H4 (cell line): ENCODE measurements at regions not wholly inside any gene's neighbourhood (a gene's known extent, or its start where the extent isn't known, plus 50 kb on each side); places are given as distances from the start of the nearest gene placed in this dataset.
"Not testable (repeated sequence)": the region's sequence is repeated elsewhere in the genome, so short reads cannot be mapped to it uniquely, and the experiment has no call there.

ENCODE experiments used
- DNase-seq: peaks from one replicate; pipeline ENCODE4 v3.0.0-alpha.2; 2015; ENCODE audit warnings: low spot score

DNA sequence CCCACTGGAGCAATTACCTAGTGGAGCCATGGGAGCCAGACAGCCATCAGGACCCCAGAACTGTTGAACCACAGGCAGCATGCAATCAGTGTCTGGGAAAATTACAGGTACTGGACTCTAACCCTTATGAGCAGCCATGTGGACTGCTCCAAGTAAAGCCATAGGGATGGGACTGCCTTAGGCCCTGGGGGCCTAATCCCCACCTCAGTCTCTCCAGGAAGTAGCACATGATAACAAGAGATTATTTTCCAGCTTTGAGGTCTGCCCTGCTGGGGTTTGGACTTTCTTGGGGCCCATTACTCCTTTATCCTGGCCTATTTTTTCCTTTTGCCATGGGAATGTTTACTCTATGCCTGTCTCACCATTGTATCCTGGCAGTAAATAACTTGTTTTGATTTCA lies 226.8 kb downstream of the AEBP2 start:
- DNase-seq: no peak

DNA sequence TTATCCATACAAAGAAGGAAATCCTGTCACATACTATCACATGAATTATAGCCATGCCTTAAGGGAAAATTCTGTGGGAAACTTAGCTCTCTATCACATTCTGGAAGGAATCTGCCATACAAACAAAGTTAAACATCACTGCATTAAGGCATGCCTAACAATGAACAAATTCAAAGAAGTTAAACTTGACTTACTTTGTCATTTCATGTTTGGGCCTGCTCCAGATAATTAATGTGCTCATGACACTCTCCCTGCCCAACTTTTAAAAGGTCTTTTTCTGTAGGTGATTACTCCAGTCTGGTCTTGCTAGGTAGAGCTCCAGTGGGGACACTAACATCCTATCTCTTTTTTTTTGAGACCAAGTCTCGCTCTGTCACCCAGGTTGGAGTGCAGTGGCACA lies 230.5 kb downstream of the AEBP2 start:
- DNase-seq: no peak

DNA sequence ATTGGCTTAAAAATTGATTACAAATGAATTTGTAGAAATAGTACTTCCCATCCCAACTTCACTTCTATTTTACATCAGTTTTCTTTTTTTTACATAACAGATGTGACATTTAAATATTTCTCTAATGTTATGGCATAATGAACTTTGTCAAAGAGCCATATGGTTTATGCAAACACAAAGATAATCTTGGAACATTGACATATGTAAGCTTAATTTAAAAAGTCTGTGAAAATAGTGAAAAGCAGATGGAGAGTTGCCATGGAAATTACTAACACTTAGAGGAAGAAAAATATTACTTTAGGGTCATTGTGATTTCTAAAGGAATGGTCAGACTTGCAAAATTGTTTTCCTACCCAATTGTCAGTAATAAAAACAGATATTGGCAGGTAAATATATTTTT lies 232.4 kb downstream of the AEBP2 start:
- DNase-seq: no peak

DNA sequence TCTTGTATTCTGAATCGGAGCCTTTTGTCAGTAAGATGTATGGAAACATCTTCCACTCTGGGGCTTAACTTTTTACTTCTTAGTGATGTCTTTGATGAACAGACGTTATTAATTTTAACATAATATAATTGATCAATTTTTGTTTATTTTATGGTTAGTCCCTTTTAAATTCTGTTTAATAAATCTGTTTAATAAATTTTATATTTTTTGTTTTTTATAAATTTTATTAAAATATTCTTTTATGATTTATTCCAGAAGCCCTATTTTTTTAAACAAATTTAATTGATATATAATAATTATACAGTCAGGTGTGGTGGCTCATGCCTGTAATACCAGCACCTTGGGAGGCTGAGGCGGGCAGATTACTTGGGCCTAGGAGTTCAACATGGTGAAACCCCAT lies 235.1 kb downstream of the AEBP2 start:
- no peak for DNase-seq

DNA sequence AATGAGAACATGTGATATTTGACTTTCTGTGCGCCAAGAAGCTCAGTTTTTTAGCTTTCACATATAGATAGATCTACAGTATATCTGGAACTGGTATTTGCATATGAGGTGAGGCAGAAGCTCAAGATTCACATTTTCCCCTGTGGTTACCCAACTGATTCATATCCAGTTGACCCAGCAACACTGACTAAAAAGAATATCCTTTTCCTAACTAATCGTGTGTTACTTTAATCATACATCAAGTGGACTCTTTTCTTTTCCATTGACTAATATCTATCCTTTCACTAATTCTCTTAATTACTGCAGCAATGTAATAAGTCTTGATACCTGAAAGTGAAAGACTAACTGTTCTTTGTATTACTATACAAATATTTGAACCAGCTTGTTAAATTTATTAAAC lies 236.1 kb downstream of the AEBP2 start:
- no peak for DNase-seq

DNA sequence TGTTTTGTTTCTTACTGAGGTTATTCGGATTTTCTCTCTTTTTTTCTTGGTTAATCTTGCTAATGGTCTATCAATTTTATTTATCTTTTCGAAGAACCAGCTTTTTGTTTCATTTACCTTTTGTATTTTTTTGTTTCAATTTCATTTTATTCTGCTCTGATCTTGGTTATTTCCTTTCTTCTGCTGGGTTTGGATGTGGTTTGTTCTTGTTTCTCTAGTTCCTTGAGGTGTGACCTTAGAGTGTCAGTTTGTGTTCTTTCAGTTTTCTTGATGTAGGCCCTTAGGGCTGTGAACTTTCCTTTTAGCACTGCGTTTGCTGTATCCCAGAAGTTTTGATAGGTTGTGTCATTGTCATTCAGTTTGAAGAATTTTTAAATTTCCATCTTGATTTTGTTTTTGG lies 239.2 kb downstream of the AEBP2 start:
- not testable (repeated sequence) for DNase-seq

DNA sequence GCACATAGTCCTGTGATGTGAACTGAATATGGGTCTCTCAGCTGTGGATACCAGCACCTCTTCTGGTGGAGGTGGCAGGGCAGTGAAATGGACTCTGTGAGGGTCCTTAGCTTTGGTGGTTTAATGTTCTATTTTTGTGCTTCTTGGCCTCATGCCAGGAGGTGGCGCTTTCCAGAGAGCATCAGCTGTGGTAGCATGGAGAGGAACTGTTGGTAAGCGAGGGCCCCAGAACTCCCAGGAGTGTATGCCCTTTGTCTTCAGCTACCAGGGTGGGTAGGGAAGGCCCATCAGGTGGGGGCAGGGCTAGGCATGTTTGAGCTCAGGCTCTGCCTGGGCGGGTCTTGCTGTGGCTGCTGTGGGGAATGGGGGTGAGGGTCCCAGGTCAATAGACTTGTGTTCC lies 241.7 kb downstream of the AEBP2 start:
- no peak for DNase-seq

DNA sequence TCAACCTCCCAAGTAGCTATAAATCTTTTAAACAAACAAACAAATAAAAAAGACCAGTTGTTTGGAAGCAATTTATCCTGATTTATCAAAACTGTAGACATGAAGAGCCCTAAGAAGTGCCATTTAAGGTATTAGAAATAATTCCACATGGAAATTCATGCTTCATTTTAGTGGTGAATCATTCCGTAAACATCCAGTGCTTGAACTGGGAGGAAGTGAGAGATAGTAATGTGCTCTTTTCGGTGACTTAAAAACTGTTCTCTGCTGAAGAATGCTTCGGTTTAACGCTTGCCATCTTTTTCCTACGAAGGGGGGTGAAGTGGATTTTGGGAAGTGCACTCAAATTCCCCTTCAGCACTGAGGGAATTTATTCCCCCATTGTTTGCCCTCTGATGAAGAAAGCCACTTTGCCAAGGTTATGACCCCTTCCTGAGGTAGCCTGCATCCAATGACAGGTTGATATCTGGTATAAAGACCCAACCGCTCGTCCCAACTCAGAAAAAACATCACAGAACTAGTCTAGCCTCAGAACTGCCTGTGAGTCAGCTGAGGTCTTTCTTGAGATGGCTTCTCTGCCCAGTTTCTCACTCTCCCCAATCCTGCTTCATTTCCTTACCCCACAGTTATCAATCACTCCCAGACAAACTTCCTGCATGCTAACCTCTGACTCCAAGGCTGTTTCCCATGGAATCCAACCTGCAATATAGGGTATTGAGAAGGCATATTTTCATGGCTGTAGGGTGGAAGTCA lies 244.1 kb downstream of the AEBP2 start:
- no peak for DNase-seq

DNA sequence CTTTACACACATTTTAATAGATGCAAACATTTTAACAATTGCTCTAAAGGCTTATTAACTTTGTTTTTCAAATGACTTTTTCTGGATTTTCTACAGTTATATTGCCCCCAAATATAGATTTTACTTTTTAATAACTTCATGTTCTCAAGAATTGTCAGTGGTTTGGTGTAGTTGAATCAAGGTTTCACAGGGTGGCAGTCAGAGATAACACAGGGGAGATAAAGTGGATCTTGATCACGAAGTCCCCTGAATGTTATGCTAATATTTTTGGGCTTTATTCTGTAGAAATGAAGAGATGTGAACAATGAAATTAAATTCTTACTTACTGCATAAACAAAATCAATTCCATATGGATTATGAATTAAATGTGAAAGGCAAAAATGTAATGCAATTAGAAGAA lies 248.1 kb downstream of the AEBP2 start:
- DNase-seq: no peak

DNA sequence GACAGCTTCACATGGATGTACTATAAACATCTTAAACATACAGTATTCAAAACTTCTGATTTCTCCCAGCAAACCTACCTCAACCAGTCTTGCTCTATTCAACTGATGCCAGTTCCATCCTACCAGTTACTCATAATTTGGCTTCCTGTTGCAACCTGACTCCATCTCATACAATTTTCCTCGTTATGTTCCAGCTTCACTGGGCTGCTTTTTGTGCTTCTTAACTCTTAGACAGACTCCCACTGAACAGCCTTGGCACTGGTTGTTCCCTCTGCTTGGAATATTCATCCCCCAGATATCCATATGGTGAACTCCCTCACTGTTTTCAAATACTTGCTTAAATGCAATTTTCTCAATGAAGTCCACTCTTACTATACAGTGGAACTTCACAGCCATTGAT lies 249.2 kb downstream of the AEBP2 start:
- no peak for DNase-seq

DNA sequence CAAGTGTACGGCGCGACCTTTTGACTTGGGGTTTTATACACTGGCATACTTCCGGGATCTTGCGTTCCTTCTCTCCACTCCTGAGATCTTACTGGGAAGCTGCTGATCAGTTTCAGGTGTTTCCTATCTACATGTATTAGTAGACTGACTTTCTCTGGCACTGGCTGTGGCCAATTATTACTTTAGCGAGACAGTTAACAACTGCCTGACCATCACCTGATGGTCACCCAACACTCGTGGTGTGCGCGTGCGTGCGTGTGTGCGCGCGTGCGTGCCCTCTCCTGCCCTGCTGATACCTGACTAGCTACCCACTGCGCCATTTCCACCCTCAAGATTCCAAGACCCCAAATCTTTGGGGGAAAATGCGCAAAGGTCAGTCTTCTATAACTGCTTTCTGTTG lies 249.9 kb downstream of the AEBP2 start:
- DNase-seq: no peak

DNA sequence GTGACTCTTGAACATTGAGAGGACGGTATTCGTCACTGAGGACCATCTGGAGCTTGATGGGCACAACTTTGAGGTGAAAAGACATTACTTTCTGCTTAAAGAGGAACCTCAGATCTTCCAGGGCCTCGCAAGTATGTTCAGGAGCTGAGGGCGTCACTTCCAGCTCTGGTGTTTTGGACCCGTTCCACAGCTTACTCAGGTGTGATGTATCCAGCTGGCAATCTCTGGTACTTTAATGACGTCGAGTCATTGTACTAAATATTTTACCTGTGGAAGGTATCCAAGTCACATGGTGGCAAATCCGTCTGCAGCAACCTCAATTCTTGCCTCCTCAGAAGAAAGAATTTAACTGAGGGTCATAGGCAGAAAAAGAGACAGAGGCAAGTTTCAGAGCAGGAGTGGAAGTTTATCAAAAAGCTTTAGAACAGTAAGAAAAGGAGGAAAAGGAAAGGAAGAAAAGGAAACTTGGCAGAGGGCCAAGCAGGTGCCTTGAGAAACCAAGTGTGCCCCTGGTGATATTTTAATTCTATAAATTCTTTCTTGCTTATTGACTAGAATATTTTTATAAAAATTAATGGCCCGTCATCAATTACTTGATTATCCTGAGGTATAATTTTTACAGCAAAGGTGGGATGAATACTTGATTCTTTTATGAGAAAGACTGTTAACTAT lies 250.6 kb downstream of the AEBP2 start:
- DNase-seq: no peak

DNA sequence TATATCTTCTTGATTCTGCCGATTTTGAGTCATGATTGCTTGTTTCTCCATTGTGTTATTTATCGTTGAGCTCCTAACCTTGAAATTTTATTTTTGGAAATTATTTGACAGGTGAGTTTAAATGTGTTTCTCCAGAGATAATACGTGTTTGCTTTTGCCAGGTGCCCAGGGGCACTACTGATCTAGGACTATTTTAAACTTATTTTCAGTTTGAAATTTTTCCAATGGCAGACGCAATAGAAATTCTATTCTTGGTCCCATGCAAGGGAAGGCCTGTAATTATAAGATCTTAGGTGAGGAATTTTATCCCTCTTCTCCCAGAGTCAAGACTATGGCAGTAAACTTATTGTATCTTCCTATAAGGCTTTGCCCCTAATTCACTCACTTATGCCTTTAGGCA lies 252.8 kb downstream of the AEBP2 start:
- no peak for DNase-seq

DNA sequence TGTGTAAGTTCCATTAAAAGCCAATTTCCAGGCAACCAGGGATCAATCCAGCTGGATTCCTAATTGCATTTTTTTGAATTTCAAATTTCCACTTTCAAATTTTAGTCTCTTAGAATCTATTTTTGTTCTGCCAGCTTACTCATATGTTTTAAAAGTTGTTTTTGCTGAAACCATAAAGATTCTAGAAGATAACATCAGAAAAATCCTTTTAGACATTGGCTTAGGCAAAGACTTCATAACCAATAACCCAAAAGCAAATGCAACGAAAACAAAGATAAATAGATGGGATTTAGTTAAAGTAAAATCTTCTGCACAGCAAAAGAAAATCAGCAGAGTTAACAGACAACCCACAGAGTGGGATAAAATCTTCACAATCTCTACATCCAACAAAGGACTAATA lies 253.3 kb downstream of the AEBP2 start:
- no peak for DNase-seq

DNA sequence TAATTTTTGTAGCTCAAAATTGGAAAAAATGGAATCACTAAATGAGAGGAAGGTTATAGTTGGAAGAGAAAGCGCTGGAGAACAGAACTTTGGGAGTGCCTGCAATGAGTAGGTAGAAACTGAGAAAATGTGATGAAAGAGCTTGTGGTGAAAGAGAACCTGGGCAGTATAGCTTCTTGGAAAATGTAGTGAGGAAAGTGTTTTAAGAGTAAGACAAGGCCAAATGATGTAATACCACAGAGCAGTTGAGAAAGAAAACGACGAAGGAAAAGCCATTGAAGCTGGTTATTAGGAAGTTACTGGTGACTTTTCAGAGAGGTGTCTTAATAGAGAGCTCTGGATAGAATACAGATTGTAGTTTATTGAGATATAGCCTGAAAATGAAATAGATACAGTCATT lies 255.3 kb downstream of the AEBP2 start:
- no peak for DNase-seq

DNA sequence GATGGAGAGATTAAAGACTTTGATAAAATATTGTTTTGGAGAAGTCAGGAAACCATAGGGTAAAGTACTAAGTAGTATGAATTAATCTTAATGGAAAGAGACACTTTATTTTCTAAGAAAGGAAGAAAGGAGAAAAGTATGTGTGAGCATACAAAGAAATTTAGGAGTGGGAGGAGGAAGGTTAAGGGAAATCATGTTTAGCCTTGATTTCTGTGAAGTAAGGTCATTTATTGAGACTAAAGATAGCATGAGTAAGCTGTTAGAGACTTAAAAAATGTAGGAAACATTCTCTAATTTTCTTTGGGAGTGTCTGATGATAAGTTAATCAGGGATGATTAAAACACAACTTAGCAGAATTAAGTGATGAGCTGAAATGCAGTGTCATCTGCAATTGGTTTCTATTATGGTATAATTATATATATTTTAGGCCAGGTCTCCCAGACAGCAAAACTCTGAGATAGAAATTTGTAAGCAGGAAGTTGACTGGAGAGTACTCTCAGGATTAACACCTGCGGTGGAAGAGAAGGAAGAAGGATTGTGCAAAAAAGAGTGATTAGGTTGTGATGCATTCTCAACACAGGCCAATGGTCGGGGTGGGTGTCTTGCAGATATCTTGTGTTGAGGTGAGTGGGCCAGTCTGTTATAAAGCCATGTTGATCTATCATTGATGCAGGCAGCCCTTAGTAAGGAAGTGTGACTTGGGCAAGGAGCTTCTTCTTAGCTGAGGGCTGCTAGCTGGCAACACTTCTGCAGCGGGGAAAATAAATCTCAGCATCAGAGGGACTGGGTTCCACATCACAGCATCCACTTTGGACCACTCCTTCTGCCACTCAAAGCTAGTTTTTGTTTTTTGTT lies 256.2 kb downstream of the AEBP2 start:
- no peak for DNase-seq

DNA sequence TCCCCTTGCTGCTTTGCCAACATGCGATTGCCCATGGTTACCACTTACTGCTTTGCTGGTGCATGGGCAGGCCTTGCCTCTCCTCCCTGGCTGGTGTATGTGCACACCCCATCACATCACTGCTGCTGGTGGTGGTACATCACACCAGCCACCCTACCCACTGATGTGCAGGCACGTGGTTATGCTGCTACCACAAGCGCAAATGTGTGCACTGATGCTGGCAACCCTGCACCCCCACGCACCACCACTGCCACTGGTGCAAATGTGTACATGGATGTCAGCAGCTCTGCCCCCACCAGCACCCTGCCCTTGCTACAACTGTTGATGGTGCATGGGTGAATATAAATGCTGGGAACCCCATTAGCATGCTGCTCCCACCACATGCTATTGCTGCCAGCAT lies 261.7 kb downstream of the AEBP2 start:
- DNase-seq: no peak

DNA sequence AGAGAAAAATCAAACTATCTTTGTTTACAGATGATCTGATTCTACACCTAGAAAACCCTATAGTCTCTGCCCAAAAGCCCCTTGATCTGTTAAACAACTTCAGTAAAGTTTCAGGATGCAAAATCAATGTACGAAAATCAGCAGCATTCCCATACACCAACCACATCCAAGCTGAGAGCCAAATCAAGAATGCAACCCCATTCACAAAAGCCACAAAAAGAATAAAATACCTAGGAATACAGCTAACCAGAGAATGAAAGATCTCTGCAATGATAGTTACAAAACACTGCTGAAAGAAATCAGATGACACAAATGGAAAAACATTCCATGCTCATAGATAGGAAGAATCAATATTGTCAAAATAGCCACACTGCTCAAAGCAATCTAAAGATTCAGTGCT lies 265.7 kb downstream of the AEBP2 start:
- DNase-seq: no peak

DNA sequence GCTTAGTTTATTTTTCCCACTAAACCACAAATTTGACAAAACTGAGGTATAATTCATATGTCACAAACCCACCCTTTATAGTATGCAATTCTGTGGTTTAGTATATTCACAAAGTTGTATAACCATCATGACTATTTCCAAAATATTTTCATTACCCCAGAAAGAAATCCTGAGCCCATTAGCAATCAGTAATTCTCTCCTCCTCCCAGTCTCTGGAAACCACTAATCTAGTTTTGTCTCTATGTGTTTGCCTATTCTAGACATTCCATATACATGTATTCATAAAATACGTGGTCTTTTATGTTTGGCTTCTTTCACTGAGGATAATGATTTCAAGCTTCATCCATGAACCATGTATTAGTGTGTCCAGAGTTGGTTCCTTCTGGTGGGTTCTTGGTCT lies 267.6 kb downstream of the AEBP2 start:
- no peak for DNase-seq

DNA sequence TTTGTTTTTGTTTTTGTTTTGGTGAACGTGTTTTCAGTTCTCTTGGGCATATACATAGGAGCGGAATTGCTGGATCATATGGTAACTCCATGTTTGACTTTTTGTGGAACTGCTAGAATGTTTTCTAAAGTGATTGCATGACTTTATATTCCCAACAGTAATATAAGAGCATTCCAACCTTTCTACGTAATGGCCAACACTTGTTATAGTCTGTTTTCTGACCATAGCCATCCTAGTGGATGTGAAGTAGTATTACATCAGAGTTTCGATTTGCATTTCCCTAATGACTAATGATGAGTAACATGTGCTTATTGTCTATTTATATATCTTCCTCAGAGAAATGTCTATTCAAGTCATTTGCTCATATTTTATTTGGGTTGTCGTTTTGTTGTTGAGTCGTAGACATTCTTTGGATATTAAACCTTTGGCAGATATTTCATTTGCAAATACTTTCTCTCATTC lies 268.7 kb downstream of the AEBP2 start:
- no peak for DNase-seq

DNA sequence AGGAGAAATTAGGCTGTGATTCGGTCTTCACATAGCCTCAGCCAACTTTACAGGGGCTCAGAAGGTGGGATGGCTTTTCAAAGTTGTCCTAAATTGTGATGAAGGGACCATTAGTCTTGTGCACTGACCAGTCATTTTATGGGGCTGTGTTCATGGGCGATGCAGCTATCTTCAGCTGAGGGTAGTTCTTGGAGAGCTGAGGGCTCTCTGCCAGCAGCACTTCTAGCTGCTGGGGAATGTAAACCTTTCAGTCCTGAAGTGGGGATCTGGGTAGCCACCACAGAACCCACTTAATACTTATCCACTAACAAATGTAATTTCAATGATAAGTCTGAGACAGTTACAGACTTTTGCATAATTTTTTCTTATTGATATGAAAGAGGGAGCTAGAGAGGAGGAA lies 270.6 kb downstream of the AEBP2 start:
- no peak for DNase-seq
